ENCODE measurements at regions not wholly inside any gene's neighbourhood (a gene's known extent, or its start where the extent isn't known, plus 50 kb on each side); places are given as distances from the start of the nearest gene placed in this dataset.

DNA sequence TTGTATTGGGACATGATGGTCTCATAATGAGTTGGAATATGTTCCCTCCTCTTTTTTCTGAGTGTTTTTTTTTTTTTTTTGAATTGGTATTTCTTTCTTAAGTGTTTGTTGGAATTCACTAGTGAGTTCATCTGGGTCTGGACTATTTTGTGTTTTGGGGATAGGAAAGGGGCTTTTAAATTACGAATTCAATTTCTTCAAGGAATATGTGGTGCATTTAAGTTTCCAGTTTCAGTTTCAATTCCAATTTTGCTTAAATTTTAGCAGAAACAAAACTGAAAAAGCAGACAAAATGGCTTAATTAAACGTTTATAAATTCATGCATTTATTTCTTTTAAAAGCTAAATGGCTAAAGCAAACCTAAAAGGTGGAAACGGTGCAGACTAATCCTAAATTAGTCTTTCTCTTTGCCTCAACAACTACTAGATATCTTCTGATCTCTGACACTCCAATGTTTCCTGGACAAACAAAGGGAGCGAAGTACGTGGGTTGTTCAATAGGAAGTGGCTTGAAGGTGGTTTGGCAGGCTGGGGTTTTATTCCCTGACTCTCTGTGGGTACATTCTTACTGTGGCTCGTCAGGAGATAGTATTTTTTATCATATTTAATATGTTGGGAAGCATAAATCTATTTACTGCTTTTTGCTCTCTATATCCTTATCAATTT is 50.0 kb upstream of the CORO2B start:
- TF ChIP-seq, protein P1, sequence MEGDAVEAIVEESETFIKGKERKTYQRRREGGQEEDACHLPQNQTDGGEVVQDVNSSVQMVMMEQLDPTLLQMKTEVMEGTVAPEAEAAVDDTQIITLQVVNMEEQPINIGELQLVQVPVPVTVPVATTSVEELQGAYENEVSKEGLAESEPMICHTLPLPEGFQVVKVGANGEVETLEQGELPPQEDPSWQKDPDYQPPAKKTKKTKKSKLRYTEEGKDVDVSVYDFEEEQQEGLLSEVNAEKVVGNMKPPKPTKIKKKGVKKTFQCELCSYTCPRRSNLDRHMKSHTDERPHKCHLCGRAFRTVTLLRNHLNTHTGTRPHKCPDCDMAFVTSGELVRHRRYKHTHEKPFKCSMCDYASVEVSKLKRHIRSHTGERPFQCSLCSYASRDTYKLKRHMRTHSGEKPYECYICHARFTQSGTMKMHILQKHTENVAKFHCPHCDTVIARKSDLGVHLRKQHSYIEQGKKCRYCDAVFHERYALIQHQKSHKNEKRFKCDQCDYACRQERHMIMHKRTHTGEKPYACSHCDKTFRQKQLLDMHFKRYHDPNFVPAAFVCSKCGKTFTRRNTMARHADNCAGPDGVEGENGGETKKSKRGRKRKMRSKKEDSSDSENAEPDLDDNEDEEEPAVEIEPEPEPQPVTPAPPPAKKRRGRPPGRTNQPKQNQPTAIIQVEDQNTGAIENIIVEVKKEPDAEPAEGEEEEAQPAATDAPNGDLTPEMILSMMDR (conservative IDR thresholded peaks at IDR 0.05) = no peak
- TF ChIP-seq ZFX (IDR thresholded peaks at IDR 0.05) = no peak
- no peak overlapping the region for H3K27ac ChIP-seq
